WTC11 (cell line): ENCODE measurements at regions not wholly inside any gene's neighbourhood (a gene's known extent, or its start where the extent isn't known, plus 50 kb on each side); places are given as distances from the start of the nearest gene placed in this dataset.

ENCODE experiments used
- ATAC-seq: fragments of 200-7000 bp; cut with Tn5 transposase; 2 replicates; pipeline ENCODE4 v1.10.0; 2021; ENCODE audit warnings: mild to moderate bottlenecking, moderate library complexity
- CTCF ChIA-PET: fragments of 300-600 bp; sonication (Branson Sonifier 250); formaldehyde crosslinking; loops from one replicate; lab custom pipeline; 2021; ENCODE audit warnings: antibody characterized with exemption; lab: Charles Lee
- POLR2A ChIA-PET: fragments of 350-600 bp; sonication (Branson Sonifier 250); formaldehyde crosslinking; loops from one replicate; lab custom pipeline; 2021; ENCODE audit warnings: antibody characterized with exemption; lab: Charles Lee
- DNase-seq: peaks from one replicate; pipeline ENCODE4 v3.0.0; 2021; ENCODE audit warnings: low spot score
- H3K27ac Mint-ChIP-seq: 2 replicates; pipeline ENCODE4 v1.8.0; 2021; ENCODE audit warnings: mixed read lengths
- H3K27me3 Mint-ChIP-seq: 2 replicates; pipeline ENCODE4 v1.8.0; 2021; ENCODE audit warnings: low read depth, mild to moderate bottlenecking, moderate library complexity, mixed read lengths
- H3K36me3 Mint-ChIP-seq: 2 replicates; pipeline ENCODE4 v1.8.0; 2021; ENCODE audit warnings: mixed read lengths
- H3K4me1 Mint-ChIP-seq: 2 replicates; pipeline ENCODE4 v1.8.0; 2022; ENCODE audit warnings: mixed read lengths
- H3K4me3 Mint-ChIP-seq: 2 replicates; pipeline ENCODE4 v1.8.0; 2021; ENCODE audit warnings: mild to moderate bottlenecking, moderate library complexity, mixed read lengths
- H3K9me3 Mint-ChIP-seq: 2 replicates; pipeline ENCODE4 v1.8.0; 2021; ENCODE audit warnings: mixed read lengths
- ATF3 ChIP-seq: sonication (generic); formaldehyde crosslinking; conservative IDR thresholded peaks from 2 replicates; pipeline ENCODE4 v1.8.1; 2022; ENCODE audit warnings: mild to moderate bottlenecking, missing genetic modification reagents
- CTCF ChIP-seq: fragments of 200-600 bp; IDR thresholded peaks from 2 replicates; pipeline ENCODE4 v1.8.0; 2022; ENCODE audit warnings: antibody characterized with exemption
- FOXJ3 ChIP-seq: sonication (generic); formaldehyde crosslinking; IDR thresholded peaks from 2 replicates; pipeline ENCODE4 v1.9.0; 2021; ENCODE audit warnings: missing genetic modification reagents, mild to moderate bottlenecking, borderline replicate concordance
- FOXK1 ChIP-seq: sonication (generic); formaldehyde crosslinking; IDR thresholded peaks from 2 replicates; pipeline ENCODE4 v1.8.0; 2022; ENCODE audit warnings: mild to moderate bottlenecking, moderate library complexity, missing genetic modification reagents
- FOXP1 ChIP-seq: sonication (generic); formaldehyde crosslinking; IDR thresholded peaks from 2 replicates; pipeline ENCODE4 v1.8.0; 2022; ENCODE audit warnings: missing genetic modification reagents, mild to moderate bottlenecking, moderate library complexity, borderline replicate concordance
- GABPB1 ChIP-seq: sonication (generic); formaldehyde crosslinking; IDR thresholded peaks from 2 replicates; pipeline ENCODE4 v1.8.1; 2023; ENCODE audit warnings: mild to moderate bottlenecking, missing genetic modification reagents
- GTF2I ChIP-seq: fragments of 250-450 bp; sonication (Bioruptor Pico); conservative IDR thresholded peaks from 2 replicates; pipeline ENCODE4 v1.4.0; 2021; ENCODE audit warnings: mild to moderate bottlenecking
- PRDM15 ChIP-seq: sonication (generic); formaldehyde crosslinking; IDR thresholded peaks from 2 replicates; pipeline ENCODE4 v1.8.0; 2022; ENCODE audit warnings: missing genetic modification reagents
- SMAD3 ChIP-seq: sonication (generic); formaldehyde crosslinking; IDR thresholded peaks from 2 replicates; pipeline ENCODE4 v1.8.0; 2022; ENCODE audit warnings: missing genetic modification reagents, mild to moderate bottlenecking, borderline replicate concordance
- TEAD1 ChIP-seq: sonication (generic); formaldehyde crosslinking; IDR thresholded peaks from 2 replicates; pipeline ENCODE4 v1.8.0; 2022; ENCODE audit warnings: mild to moderate bottlenecking, missing genetic modification reagents
- TEAD4 ChIP-seq: sonication (generic); formaldehyde crosslinking; IDR thresholded peaks from 2 replicates; pipeline ENCODE4 v1.8.0; 2022; ENCODE audit warnings: mild to moderate bottlenecking, missing genetic modification reagents
- ZNF138 ChIP-seq: sonication (generic); formaldehyde crosslinking; conservative IDR thresholded peaks from 2 replicates; pipeline ENCODE4 v1.8.1; 2022; ENCODE audit warnings: mild to moderate bottlenecking, moderate library complexity, missing genetic modification reagents
- ZSCAN18 ChIP-seq: fragments of 250-450 bp; sonication (Bioruptor Pico); IDR thresholded peaks from 2 replicates; pipeline ENCODE4 v2.1.2; 2022; ENCODE audit warnings: mild to moderate bottlenecking, moderate library complexity
- TF ChIP-seq, protein P1 (sequence below): fragments of 250-450 bp; sonication (Bioruptor Pico); IDR thresholded peaks from 2 replicates; pipeline ENCODE4 v1.8.0; 2021; ENCODE audit warnings: mild to moderate bottlenecking
- TF ChIP-seq, protein P2 (sequence below): sonication (generic); formaldehyde crosslinking; IDR thresholded peaks from 2 replicates; pipeline ENCODE4 v1.8.1; 2022; ENCODE audit warnings: low read depth, mild to moderate bottlenecking, moderate library complexity, missing genetic modification reagents, borderline replicate concordance

GRCh38 chr3:194745422-194746184, 59.9 kb downstream of the FAM43A start (continued):
- no peak for TF ChIP-seq ATF3 (CRISPR knock-in tag)

DNA sequence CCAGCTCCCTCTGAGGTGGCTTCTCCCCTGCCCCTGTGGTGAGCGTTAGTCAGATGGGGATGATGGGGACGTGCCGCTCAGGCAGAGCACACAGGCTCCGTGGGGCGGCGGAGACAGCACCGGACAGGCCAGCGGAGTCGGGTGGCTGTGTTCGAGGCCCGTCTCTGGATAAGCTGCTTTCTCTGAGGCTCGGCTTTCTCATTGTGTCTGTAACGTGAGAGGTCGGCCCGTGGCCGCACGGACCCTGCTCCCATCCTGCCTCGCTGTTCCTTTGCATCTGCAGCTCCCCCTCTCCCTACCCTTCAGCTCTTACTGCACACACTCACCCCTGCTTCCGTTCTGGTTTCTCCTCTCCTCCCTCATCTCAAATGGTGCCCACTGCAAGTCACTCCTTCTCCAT, 62.5 kb downstream of the FAM43A start:
- POLR2A ChIA-PET, result interaction anchor here (0.7 kb wide), 2 partner anchors 21 to 60 kb away, joined by 3 read pairs; no protein-coding TSS in a partner anchor
- CTCF ChIA-PET, result interaction anchor here (1.5 to 4.1 kb wide), 2 partner anchors 61 to 66 kb away, joined by 10 to 25 read pairs; no protein-coding TSS in a partner anchor
- Mint-ChIP-seq H3K9me3 (no peaks in the 10 kb centered on the region), H3K4me3 (no peak overlapping the region), H3K36me3 (no peaks in the 10 kb centered on the region), H3K4me1 (peaks cover 39% of the 10 kb centered on the region), H3K27me3 (peaks cover 6% of the 10 kb centered on the region; the same call in 1 of the 2 replicates), H3K27ac (no peak overlapping the region)
- ATAC-seq (peak; percentile 43), DNase-seq (peak; percentile 30)
- TF ChIP-seq FOXJ3 (CRISPR knock-in tag) (no peak), FOXP1 (peak; percentile 29; the same call in 1 of the 2 replicates), CTCF (no peak)

GRCh38 chr3:194749631-194750490, 64.2 kb downstream of the FAM43A start:
- Mint-ChIP-seq H3K9me3 (no peaks in the 10 kb centered on the region), H3K27me3 (peaks cover 6% of the 10 kb centered on the region; the same call in 1 of the 2 replicates), H3K36me3 (no peaks in the 10 kb centered on the region), H3K27ac (peak overlapping the region; percentile 79; the same call in 1 of the 2 replicates), H3K4me3 (no peak overlapping the region), H3K4me1 (peaks cover 38% of the 10 kb centered on the region)
- TF ChIP-seq GABPB1 (CRISPR knock-in tag), result peak; percentile 48; the same call in 1 of the 2 replicates
- TF ChIP-seq, protein P1, sequence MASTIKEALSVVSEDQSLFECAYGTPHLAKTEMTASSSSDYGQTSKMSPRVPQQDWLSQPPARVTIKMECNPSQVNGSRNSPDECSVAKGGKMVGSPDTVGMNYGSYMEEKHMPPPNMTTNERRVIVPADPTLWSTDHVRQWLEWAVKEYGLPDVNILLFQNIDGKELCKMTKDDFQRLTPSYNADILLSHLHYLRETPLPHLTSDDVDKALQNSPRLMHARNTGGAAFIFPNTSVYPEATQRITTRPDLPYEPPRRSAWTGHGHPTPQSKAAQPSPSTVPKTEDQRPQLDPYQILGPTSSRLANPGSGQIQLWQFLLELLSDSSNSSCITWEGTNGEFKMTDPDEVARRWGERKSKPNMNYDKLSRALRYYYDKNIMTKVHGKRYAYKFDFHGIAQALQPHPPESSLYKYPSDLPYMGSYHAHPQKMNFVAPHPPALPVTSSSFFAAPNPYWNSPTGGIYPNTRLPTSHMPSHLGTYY (CRISPR knock-in tag), result no peak
- POLR2A ChIA-PET, result interaction anchor here (0.8 kb wide), 1 partner anchor 30 kb away, joined by 4 read pairs; no protein-coding TSS in a partner anchor
- ATAC-seq, result peak; percentile 16; the same call in 1 of the 2 replicates
- CTCF ChIA-PET, result interaction anchor here (0.7 to 4.1 kb wide), 4 partner anchors 20 to 522 kb away, joined by 4 to 25 read pairs (median 8); partner anchors contain the start of gene XXYLT1
- DNase-seq, result no peak

GRCh38 chr3:194750491-194750828, 64.8 kb downstream of the FAM43A start:
- no peak overlapping the region for H3K4me3 Mint-ChIP-seq
- H3K27me3 Mint-ChIP-seq, result peaks cover 6% of the 10 kb centered on the region; the same call in 1 of the 2 replicates
- ATAC-seq (peak; percentile 64), DNase-seq (peak; percentile 39)
- peaks cover 35% of the 10 kb centered on the region for H3K4me1 Mint-ChIP-seq
- ChIA-PET POLR2A (interaction anchor here (0.8 kb wide), 1 partner anchor 29 kb away, joined by 4 read pairs; no protein-coding TSS in a partner anchor), CTCF (interaction anchor here (1.1 to 4.1 kb wide), 3 partner anchors 63 to 521 kb away, joined by 4 to 25 read pairs (median 13); partner anchors contain the start of gene XXYLT1)
- H3K9me3 Mint-ChIP-seq, result no peaks in the 10 kb centered on the region
- no peaks in the 10 kb centered on the region for H3K36me3 Mint-ChIP-seq
- H3K27ac Mint-ChIP-seq, result no peak overlapping the region
- TF ChIP-seq PRDM15 (CRISPR knock-in tag), result peak; percentile 72
- TF ChIP-seq ZSCAN18 (CRISPR knock-in tag), result no peak
- TF ChIP-seq, protein P2, sequence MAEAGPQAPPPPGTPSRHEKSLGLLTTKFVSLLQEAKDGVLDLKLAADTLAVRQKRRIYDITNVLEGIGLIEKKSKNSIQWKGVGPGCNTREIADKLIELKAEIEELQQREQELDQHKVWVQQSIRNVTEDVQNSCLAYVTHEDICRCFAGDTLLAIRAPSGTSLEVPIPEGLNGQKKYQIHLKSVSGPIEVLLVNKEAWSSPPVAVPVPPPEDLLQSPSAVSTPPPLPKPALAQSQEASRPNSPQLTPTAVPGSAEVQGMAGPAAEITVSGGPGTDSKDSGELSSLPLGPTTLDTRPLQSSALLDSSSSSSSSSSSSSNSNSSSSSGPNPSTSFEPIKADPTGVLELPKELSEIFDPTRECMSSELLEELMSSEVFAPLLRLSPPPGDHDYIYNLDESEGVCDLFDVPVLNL (CRISPR knock-in tag), result no peak
- no peak for TF ChIP-seq SMAD3 (CRISPR knock-in tag)
- no peak for TF ChIP-seq FOXJ3 (CRISPR knock-in tag)
- TF ChIP-seq ZNF138 (CRISPR knock-in tag), result no peak
- TF ChIP-seq TEAD4 (CRISPR knock-in tag), result no peak
- no peak for TF ChIP-seq FOXK1
- TF ChIP-seq TEAD1, result peak; percentile 32
- TF ChIP-seq GTF2I (CRISPR knock-in tag), result no peak
